Glutamatergic neuron (in vitro differentiated cells): ENCODE measurements at regions not wholly inside any gene's neighbourhood (a gene's known extent, or its start where the extent isn't known, plus 50 kb on each side); places are given as distances from the start of the nearest gene placed in this dataset.

Experiments
- DNase-seq: peaks from one replicate; pipeline ENCODE4 v3.0.0; 2022
- H3K27ac Mint-ChIP-seq: one replicate; pipeline ENCODE4 v1.8.0; 2020; ENCODE audit warnings: mild to moderate bottlenecking, mixed read lengths, inconsistent platforms; ENCODE audit not compliant: unreplicated experiment
- H3K27me3 Mint-ChIP-seq: one replicate; pipeline ENCODE4 v1.8.0; 2020; ENCODE audit warnings: mild to moderate bottlenecking, moderate library complexity, mixed read lengths, inconsistent platforms; ENCODE audit not compliant: unreplicated experiment
- H3K36me3 Mint-ChIP-seq: one replicate; pipeline ENCODE4 v1.8.0; 2020; ENCODE audit warnings: mild to moderate bottlenecking, mixed read lengths, inconsistent platforms; ENCODE audit not compliant: unreplicated experiment
- H3K4me1 Mint-ChIP-seq: one replicate; pipeline ENCODE4 v1.8.0; 2020; ENCODE audit warnings: mild to moderate bottlenecking, low read depth, mixed read lengths, inconsistent platforms; ENCODE audit not compliant: unreplicated experiment
- H3K4me3 Mint-ChIP-seq: one replicate; pipeline ENCODE4 v1.8.0; 2020; ENCODE audit warnings: mild to moderate bottlenecking, mixed read lengths, inconsistent platforms; ENCODE audit not compliant: unreplicated experiment
- H3K9me3 Mint-ChIP-seq: one replicate; pipeline ENCODE4 v1.8.0; 2020; ENCODE audit warnings: mild to moderate bottlenecking, moderate library complexity, mixed read lengths, inconsistent platforms; ENCODE audit not compliant: unreplicated experiment
- TF ChIP-seq, protein P1 (sequence below): fragments of 200-600 bp; sonication (generic); IDR thresholded peaks from one replicate; pipeline ENCODE4 v1.5.0; 2021; ENCODE audit not compliant: partially characterized antibody, unreplicated experiment

GRCh38 chr11:109109150-109109549 is 312.8 kb upstream of the C11orf87 start:
- Mint-ChIP-seq H3K9me3 (peaks cover 2% of the 10 kb centered on the region), H3K27ac (no peak overlapping the region), H3K36me3 (no peaks in the 10 kb centered on the region), H3K4me3 (no peak overlapping the region), H3K27me3 (no peaks in the 10 kb centered on the region), H3K4me1 (peaks cover 11% of the 10 kb centered on the region)
- TF ChIP-seq, protein P1, sequence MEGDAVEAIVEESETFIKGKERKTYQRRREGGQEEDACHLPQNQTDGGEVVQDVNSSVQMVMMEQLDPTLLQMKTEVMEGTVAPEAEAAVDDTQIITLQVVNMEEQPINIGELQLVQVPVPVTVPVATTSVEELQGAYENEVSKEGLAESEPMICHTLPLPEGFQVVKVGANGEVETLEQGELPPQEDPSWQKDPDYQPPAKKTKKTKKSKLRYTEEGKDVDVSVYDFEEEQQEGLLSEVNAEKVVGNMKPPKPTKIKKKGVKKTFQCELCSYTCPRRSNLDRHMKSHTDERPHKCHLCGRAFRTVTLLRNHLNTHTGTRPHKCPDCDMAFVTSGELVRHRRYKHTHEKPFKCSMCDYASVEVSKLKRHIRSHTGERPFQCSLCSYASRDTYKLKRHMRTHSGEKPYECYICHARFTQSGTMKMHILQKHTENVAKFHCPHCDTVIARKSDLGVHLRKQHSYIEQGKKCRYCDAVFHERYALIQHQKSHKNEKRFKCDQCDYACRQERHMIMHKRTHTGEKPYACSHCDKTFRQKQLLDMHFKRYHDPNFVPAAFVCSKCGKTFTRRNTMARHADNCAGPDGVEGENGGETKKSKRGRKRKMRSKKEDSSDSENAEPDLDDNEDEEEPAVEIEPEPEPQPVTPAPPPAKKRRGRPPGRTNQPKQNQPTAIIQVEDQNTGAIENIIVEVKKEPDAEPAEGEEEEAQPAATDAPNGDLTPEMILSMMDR = no peak
- no peak for DNase-seq

GRCh38 chr11:109109571-109110315 is 312.2 kb upstream of the C11orf87 start:
- no peak for DNase-seq
- H3K9me3 Mint-ChIP-seq = peaks cover 2% of the 10 kb centered on the region
- no peak overlapping the region for H3K27ac Mint-ChIP-seq
- no peaks in the 10 kb centered on the region for H3K27me3 Mint-ChIP-seq
- TF ChIP-seq, protein P1 = no peak
- no peaks in the 10 kb centered on the region for H3K36me3 Mint-ChIP-seq
- peaks cover 11% of the 10 kb centered on the region for H3K4me1 Mint-ChIP-seq
- no peak overlapping the region for H3K4me3 Mint-ChIP-seq

DNA sequence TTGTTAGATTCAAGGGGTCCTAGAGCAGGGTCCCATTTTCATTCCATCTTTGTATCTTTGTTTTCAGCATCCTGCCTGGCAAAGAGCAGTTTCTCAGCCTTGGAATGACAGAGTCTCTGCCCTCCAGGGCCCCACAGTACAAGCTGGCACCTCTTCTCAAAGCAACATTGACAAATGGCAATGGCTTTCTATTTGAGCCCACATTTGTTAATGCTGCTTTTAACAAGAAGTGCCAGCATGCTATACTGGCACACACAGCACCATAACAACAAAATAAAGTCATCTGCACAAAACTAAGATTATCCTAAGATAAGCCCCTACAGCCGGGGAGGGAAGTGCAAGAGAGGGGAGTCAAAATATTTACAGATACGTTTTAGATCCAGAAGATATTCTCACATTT is 309.7 kb upstream of the C11orf87 start:
- Mint-ChIP-seq H3K27me3 (no peaks in the 10 kb centered on the region), H3K4me3 (no peak overlapping the region), H3K4me1 (peaks cover 11% of the 10 kb centered on the region), H3K9me3 (peaks cover 2% of the 10 kb centered on the region), H3K36me3 (no peaks in the 10 kb centered on the region), H3K27ac (no peak overlapping the region)
- TF ChIP-seq, protein P1 = no peak
- no peak for DNase-seq

GRCh38 chr11:109112821-109113280 is 309.1 kb upstream of the C11orf87 start:
- peaks cover 11% of the 10 kb centered on the region for H3K4me1 Mint-ChIP-seq
- TF ChIP-seq, protein P1 = no peak
- H3K27me3 Mint-ChIP-seq = no peaks in the 10 kb centered on the region
- no peaks in the 10 kb centered on the region for H3K36me3 Mint-ChIP-seq
- no peak for DNase-seq
- H3K4me3 Mint-ChIP-seq = no peak overlapping the region
- peaks cover 2% of the 10 kb centered on the region for H3K9me3 Mint-ChIP-seq
- no peak overlapping the region for H3K27ac Mint-ChIP-seq

DNA sequence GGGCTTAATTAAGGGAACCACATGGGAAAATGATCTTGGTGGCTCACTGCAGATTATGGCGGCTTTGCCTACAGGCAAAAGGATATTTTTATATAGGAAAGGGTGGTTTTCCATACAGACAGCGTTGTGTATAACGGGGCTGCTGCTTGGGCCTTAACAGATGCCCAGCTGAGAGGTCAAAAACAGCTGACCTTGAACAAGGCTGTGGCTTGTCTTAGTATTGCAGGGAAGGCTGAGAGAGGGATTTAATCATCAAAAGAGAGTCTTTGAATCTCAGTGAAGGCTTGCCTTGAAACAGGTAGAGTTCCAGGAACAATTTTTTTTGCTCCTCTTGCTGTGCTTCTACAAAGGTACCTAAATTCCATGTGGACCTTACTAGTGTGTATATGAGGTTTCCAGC is 301.6 kb upstream of the C11orf87 start:
- Mint-ChIP-seq H3K4me1 (no peaks in the 10 kb centered on the region), H3K36me3 (no peaks in the 10 kb centered on the region), H3K9me3 (no peaks in the 10 kb centered on the region), H3K4me3 (no peak overlapping the region), H3K27ac (no peak overlapping the region), H3K27me3 (no peaks in the 10 kb centered on the region)
- DNase-seq = no peak
- TF ChIP-seq, protein P1 = no peak
